Tibial nerve (tissue), 4 donors: ENCODE measurements at regions not wholly inside any gene's neighbourhood (a gene's known extent, or its start where the extent isn't known, plus 50 kb on each side); places are given as distances from the start of the nearest gene placed in this dataset.

Experiments
- DNase-seq, 2 donors: peaks; one replicate each; pipeline ENCODE4 v3.0.0-alpha.2; 2019; ENCODE audit warnings: low spot score in 2 of 2
- H3K27ac ChIP-seq, 4 donors: fragments of 200-600 bp; sonication (generic) in 3 of 4; one replicate each; pipeline ENCODE4 v1.5.1; 2017 to 2019; ENCODE audit warnings: mild to moderate bottlenecking in 1 of 4
- H3K27me3 ChIP-seq, 2 donors: fragments of 200-600 bp; sonication (generic) in 1 of 2; one replicate each; pipeline versions ENCODE4 v1.5.1 to v1.6.0; 2017 to 2019
- H3K36me3 ChIP-seq, 3 donors: fragments of 200-600 bp; sonication (generic); one replicate each; pipeline ENCODE4 v1.5.1; 2018 to 2019
- H3K4me1 ChIP-seq, 4 donors: fragments of 200-600 bp; sonication (generic) in 3 of 4; one replicate each; pipeline ENCODE4 v1.5.1; 2017 to 2019
- H3K4me3 ChIP-seq, 4 donors: fragments of 200-600 bp; sonication (generic) in 3 of 4; one replicate each; pipeline ENCODE4 v1.5.1; 2017 to 2019; ENCODE audit warnings: mild to moderate bottlenecking in 1 of 4, moderate library complexity in 1 of 4
- H3K9me3 ChIP-seq, 4 donors: fragments of 200-600 bp; sonication (generic) in 3 of 4; one replicate each; pipeline ENCODE4 v1.5.1; 2017 to 2019
- EP300 ChIP-seq, 2 donors: sonication (generic); formaldehyde crosslinking; IDR thresholded peaks; one replicate each; pipeline ENCODE4 v1.6.1; 2017; ENCODE audit warnings: antibody characterized with exemption in 2 of 2, mild to moderate bottlenecking in 1 of 2
- POLR2A ChIP-seq, 2 donors: fragments of 450-650 bp; IDR thresholded peaks; one replicate each; pipeline ENCODE4 v1.6.1; 2017; ENCODE audit warnings: antibody characterized with exemption in 2 of 2, mild to moderate bottlenecking in 2 of 2, moderate library complexity in 2 of 2
- WGBS, 2 donors: methylation state at CpG; one replicate each; pipeline ENCODE4 v1.1.5; 2018; 5-methylcytosine and 5-hydroxymethylcytosine counted together
- TF ChIP-seq, protein P1 (sequence below), 5 experiments: fragments of 200-600 bp in 3 of 5; fragments of 450-650 bp in 2 of 5; sonication (generic) in 3 of 5; IDR thresholded peaks; one replicate each; pipeline ENCODE4 v1.5.1; 2016 to 2019; ENCODE audit warnings: antibody characterized with exemption in 5 of 5, mild to moderate bottlenecking in 3 of 5, moderate library complexity in 2 of 5

- H3K9me3 ChIP-seq: no peaks in the 10 kb centered on the region
- no peak for DNase-seq
- no peaks in the 10 kb centered on the region for H3K27me3 ChIP-seq
- no peak for TF ChIP-seq POLR2A (IDR thresholded peaks at IDR 0.05)
- TF ChIP-seq, protein P1, sequence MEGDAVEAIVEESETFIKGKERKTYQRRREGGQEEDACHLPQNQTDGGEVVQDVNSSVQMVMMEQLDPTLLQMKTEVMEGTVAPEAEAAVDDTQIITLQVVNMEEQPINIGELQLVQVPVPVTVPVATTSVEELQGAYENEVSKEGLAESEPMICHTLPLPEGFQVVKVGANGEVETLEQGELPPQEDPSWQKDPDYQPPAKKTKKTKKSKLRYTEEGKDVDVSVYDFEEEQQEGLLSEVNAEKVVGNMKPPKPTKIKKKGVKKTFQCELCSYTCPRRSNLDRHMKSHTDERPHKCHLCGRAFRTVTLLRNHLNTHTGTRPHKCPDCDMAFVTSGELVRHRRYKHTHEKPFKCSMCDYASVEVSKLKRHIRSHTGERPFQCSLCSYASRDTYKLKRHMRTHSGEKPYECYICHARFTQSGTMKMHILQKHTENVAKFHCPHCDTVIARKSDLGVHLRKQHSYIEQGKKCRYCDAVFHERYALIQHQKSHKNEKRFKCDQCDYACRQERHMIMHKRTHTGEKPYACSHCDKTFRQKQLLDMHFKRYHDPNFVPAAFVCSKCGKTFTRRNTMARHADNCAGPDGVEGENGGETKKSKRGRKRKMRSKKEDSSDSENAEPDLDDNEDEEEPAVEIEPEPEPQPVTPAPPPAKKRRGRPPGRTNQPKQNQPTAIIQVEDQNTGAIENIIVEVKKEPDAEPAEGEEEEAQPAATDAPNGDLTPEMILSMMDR (IDR thresholded peaks at IDR 0.05): no peak
- TF ChIP-seq EP300 (IDR thresholded peaks at IDR 0.05): no peak
- peak overlapping the region in 1 of 4 donors; percentile 46 for H3K27ac ChIP-seq
- H3K4me3 ChIP-seq: no peak overlapping the region
- WGBS, 2 donors: 71 to 78% methylated on average over 3 of the region's 3 CpGs
- H3K4me1 ChIP-seq: peaks cover 0 to 2% (median 0%) of the 10 kb centered on the region in 4 donors
- H3K36me3 ChIP-seq: no peaks in the 10 kb centered on the region
Observed at GRCh38 chr3:153897025-153897723, 224.0 kb upstream of the ARHGEF26 start.

- peaks cover 0 to 2% (median 0%) of the 10 kb centered on the region in 4 donors for H3K4me1 ChIP-seq
- H3K9me3 ChIP-seq: no peaks in the 10 kb centered on the region
- DNase-seq: no peak
- H3K27me3 ChIP-seq: no peaks in the 10 kb centered on the region
- TF ChIP-seq, protein P1 (IDR thresholded peaks at IDR 0.05): no peak
- no peak for TF ChIP-seq EP300 (IDR thresholded peaks at IDR 0.05)
- no peak for TF ChIP-seq POLR2A (IDR thresholded peaks at IDR 0.05)
- no peak overlapping the region for H3K4me3 ChIP-seq
- H3K36me3 ChIP-seq: no peaks in the 10 kb centered on the region
- peak overlapping the region in 1 of 4 donors; percentile 46 for H3K27ac ChIP-seq
Observed at GRCh38 chr3:153897842-153898241, 223.3 kb upstream of the ARHGEF26 start.

GRCh38 chr3:153901152-153901551, 220.0 kb upstream of the ARHGEF26 start:
- 49 to 54% methylated on average over 2 of the region's 2 CpGs for WGBS, 2 donors
- Histone ChIP-seq H3K4me3 (no peak overlapping the region), H3K27ac (peak overlapping the region in 2 of 4 donors; percentile 6 to 55), H3K36me3 (no peaks in the 10 kb centered on the region), H3K9me3 (no peaks in the 10 kb centered on the region), H3K27me3 (no peaks in the 10 kb centered on the region), H3K4me1 (peaks cover 0 to 2% (median 0%) of the 10 kb centered on the region in 4 donors)
- DNase-seq: no peak
- no peak for TF ChIP-seq POLR2A (IDR thresholded peaks at IDR 0.05)
- no peak for TF ChIP-seq EP300 (IDR thresholded peaks at IDR 0.05)
- TF ChIP-seq, protein P1 (IDR thresholded peaks at IDR 0.05): no peak

GRCh38 chr3:153901991-153902390, 219.2 kb upstream of the ARHGEF26 start:
- TF ChIP-seq EP300 (IDR thresholded peaks at IDR 0.05): no peak
- TF ChIP-seq, protein P1 (IDR thresholded peaks at IDR 0.05): no peak
- no peak for TF ChIP-seq POLR2A (IDR thresholded peaks at IDR 0.05)

GRCh38 chr3:153903430-153903829, 217.8 kb upstream of the ARHGEF26 start:
- no peak overlapping the region for H3K27ac ChIP-seq
- H3K27me3 ChIP-seq: no peaks in the 10 kb centered on the region
- no peak overlapping the region for H3K4me3 ChIP-seq
- TF ChIP-seq, protein P1 (IDR thresholded peaks at IDR 0.05): no peak
- H3K4me1 ChIP-seq: no peaks in the 10 kb centered on the region
- H3K9me3 ChIP-seq: no peaks in the 10 kb centered on the region
- no peaks in the 10 kb centered on the region for H3K36me3 ChIP-seq
- no peak for DNase-seq

More at GRCh38 chr3:153901991-153902390, 219.2 kb upstream of the ARHGEF26 start:
- DNase-seq: no peak
- peaks cover 0 to 2% (median 0%) of the 10 kb centered on the region in 4 donors for H3K4me1 ChIP-seq
- no peaks in the 10 kb centered on the region for H3K27me3 ChIP-seq
- 60 to 71% methylated on average over 3 of the region's 3 CpGs for WGBS, 2 donors
- no peak overlapping the region for H3K4me3 ChIP-seq
- H3K36me3 ChIP-seq: no peaks in the 10 kb centered on the region
- no peaks in the 10 kb centered on the region for H3K9me3 ChIP-seq
- H3K27ac ChIP-seq: peak overlapping the region in 2 of 4 donors; percentile 33 to 55
